ENCODE measurements at regions not wholly inside any gene's neighbourhood (a gene's known extent, or its start where the extent isn't known, plus 50 kb on each side); places are given as distances from the start of the nearest gene placed in this dataset.
"Not testable (repeated sequence)": the region's sequence is repeated elsewhere in the genome, so short reads cannot be mapped to it uniquely, and the experiment has no call there.

- no peak for TF ChIP-seq CTCF (IDR thresholded peaks at IDR 0.05; ENCODE audit: control insufficient read depth, extremely low read depth, insufficient read depth)
- no peak for DNase-seq (ENCODE audit: low read depth)
Observed at GRCh38 chr15:61339516-61339915, 110.4 kb upstream of the RORA start.

DNA sequence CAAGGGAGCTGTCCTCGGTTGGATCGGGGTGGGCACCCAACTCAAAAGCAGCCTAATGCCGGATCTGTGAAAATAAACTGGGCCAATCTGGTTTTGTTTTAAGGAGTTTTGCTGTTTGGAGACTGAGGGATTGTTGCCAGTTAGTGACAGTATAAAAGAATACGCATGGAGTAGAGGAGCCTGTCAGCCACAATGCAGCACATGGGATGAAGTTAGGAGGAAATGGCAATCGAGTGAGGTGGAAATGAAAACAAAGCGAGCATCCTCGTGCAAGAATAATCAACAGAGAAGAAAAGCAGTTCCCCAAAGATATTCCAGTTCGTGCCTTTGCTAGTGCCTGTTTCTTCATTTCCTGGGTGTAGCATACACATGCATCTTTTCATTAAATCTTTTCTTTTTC lies 108.4 kb upstream of the RORA start:
- DNase-seq (ENCODE audit: low read depth) = no peak
- no peak for TF ChIP-seq CTCF (IDR thresholded peaks at IDR 0.05; ENCODE audit: control insufficient read depth, extremely low read depth, insufficient read depth)
- H3K4me3 ChIP-seq (ENCODE audit: low read depth, low read length) = no peak overlapping the region

More at GRCh38 chr15:61339516-61339915, 110.4 kb upstream of the RORA start:
- no peak overlapping the region for H3K4me3 ChIP-seq (ENCODE audit: low read depth, low read length)

DNA sequence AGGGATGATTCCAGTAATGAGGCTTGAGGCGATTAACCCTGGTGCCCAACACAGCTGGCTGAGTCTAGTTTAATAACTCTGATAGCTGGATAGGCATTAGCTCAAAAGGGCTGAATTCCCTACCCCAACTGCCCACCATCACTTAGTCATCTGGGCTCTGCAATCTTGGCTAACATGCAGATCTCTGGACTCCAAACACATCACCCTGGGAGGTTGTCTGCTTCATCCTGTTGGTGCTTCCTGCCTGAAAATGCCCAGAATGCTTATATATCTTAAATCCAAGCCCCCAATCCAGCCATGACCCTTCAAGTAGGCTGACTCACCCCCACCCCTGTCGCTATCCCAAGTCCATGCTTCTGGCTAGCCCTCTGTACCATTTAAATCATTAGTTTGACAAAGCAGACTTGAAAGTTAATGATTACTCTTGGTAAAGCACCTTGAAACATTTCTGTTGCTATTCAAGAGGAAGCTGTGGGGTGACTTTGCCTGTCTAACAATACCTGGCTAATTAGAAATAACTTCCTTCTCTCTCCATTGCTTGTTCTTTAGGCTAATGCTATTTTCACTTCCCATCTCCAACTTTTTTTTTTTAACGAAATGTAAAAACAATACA lies 107.0 kb upstream of the RORA start:
- no peak overlapping the region for H3K4me3 ChIP-seq (ENCODE audit: low read depth, low read length)
- no peak for DNase-seq (ENCODE audit: low read depth)
- no peak for TF ChIP-seq CTCF (IDR thresholded peaks at IDR 0.05; ENCODE audit: control insufficient read depth, extremely low read depth, insufficient read depth)

- not testable (repeated sequence) for DNase-seq (ENCODE audit: low read depth); H3K4me3 ChIP-seq (ENCODE audit: low read depth, low read length)
Observed at GRCh38 chr15:61334714-61335113, 105.6 kb upstream of the RORA start.

DNA sequence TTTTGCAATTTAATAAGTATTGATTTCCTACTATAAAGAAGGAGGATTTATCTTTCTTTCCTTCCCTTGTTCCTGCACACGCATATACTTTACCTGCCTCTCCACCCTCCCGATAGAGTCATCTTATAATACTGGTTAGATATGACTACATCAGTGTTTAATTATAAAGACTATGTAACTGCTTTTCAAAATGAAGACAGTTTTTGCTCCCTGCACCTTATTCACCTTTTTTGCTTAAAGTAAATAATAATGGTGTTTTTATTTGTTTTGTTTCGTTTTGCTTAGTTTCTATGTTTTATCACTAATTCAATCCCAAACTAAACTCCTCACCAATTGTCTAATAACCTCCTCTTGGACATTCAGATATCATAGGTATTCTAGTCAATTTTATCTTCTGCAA lies 101.9 kb upstream of the RORA start:
- DNase-seq (ENCODE audit: low read depth) = no peak
- no peak for TF ChIP-seq CTCF (IDR thresholded peaks at IDR 0.05; ENCODE audit: control insufficient read depth, extremely low read depth, insufficient read depth)
- no peak overlapping the region for H3K4me3 ChIP-seq (ENCODE audit: low read depth, low read length)

GRCh38 chr15:61327019-61327631 lies 98.0 kb upstream of the RORA start:
- H3K4me3 ChIP-seq (ENCODE audit: low read depth, low read length) = no peak overlapping the region
- DNase-seq (ENCODE audit: low read depth) = no peak
- no peak for TF ChIP-seq CTCF (IDR thresholded peaks at IDR 0.05; ENCODE audit: control insufficient read depth, extremely low read depth, insufficient read depth)

DNA sequence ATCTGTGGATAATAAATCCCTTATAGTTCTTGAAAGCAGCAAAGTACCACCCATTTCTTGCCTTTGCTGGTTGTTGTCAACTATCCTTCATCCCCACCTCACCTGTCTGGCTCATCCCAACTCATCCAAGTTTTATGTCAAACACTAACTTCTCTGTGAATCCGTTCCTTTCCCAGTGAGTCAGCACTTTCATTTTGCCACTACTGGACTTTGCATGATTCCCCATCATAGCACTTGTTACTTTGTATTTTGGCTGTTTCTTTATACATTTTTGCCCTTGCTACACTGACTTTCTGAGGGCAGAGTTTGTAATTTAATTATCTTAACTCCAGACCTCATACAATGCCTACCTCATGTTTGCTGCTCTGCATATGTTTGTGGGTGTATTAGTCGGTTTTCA lies 90.8 kb upstream of the RORA start:
- TF ChIP-seq CTCF (IDR thresholded peaks at IDR 0.05; ENCODE audit: control insufficient read depth, extremely low read depth, insufficient read depth) = no peak
- DNase-seq (ENCODE audit: low read depth) = no peak
- no peak overlapping the region for H3K4me3 ChIP-seq (ENCODE audit: low read depth, low read length)
